HCT116 (cell line): ENCODE measurements at regions not wholly inside any gene's neighbourhood (a gene's known extent, or its start where the extent isn't known, plus 50 kb on each side); places are given as distances from the start of the nearest gene placed in this dataset.

Experiments used
- CEBPB ChIP-seq: IDR thresholded peaks from 2 replicates; pipeline ENCODE4 v1.6.1; 2012; ENCODE audit warnings: low read depth
- CTCF ChIP-seq, 3 experiments: fragments of 200-600 bp in 1 of 3; sonication (generic) in 1 of 3; IDR thresholded peaks in 2 of 3; conservative IDR thresholded peaks in 1 of 3; 2 replicates each; pipeline ENCODE4 v1.5.1; 2012 to 2017; ENCODE audit warnings: low read depth in 2 of 3, low read length in 2 of 3, antibody characterized with exemption in 1 of 3, borderline replicate concordance in 1 of 3, control low read depth in 1 of 3, mild to moderate bottlenecking in 1 of 3, mixed read lengths in 1 of 3, mixed run types in 1 of 3, moderate library complexity in 1 of 3; ENCODE audit not compliant: insufficient read depth in 1 of 3
- EZH2 ChIP-seq: fragments of 200-600 bp; sonication (generic); IDR thresholded peaks from 2 replicates; pipeline ENCODE4 v1.6.1; 2017; ENCODE audit warnings: antibody characterized with exemption, mixed run types
- MAX ChIP-seq: IDR thresholded peaks from 2 replicates; pipeline ENCODE4 v1.6.1; 2012
- POLR2A ChIP-seq: IDR thresholded peaks from 2 replicates; pipeline ENCODE4 v1.7.0; 2011; ENCODE audit warnings: borderline replicate concordance; ENCODE audit not compliant: insufficient read depth, insufficient read length; ENCODE audit errors: extremely low read depth
- POLR2AphosphoS5 ChIP-seq: IDR thresholded peaks from 2 replicates; pipeline ENCODE4 v1.6.1; 2011; ENCODE audit warnings: mild to moderate bottlenecking, low read depth, low read length, moderate library complexity
- REST ChIP-seq: IDR thresholded peaks from 2 replicates; pipeline ENCODE4 v1.6.1; 2012; ENCODE audit warnings: low read depth
- SIN3A ChIP-seq: IDR thresholded peaks from 2 replicates; pipeline ENCODE4 v1.6.1; 2012; ENCODE audit warnings: low read depth
- ZBTB33 ChIP-seq: IDR thresholded peaks from 2 replicates; pipeline ENCODE4 v1.6.1; 2011; ENCODE audit warnings: mild to moderate bottlenecking, low read length, moderate library complexity; ENCODE audit not compliant: insufficient replicate concordance; ENCODE audit errors: extremely low read depth
- ZNF274 ChIP-seq: fragments of 200-500 bp; sonication (Bioruptor generic); IDR thresholded peaks from 2 replicates; pipeline ENCODE4 v1.6.1; 2014; ENCODE audit warnings: mild to moderate bottlenecking, low read depth, low read length, inconsistent platforms

GRCh38 chr2:200244111-200244510, 62.4 kb upstream of the SPATS2L start:
- TF ChIP-seq ZBTB33 (no peak), POLR2AphosphoS5 (no peak), CTCF (IDR thresholded peaks at IDR 0.05 in 2 of 3, conservative IDR thresholded peaks at IDR 0.05 in 1 of 3; ENCODE audit: borderline replicate concordance in 1 of 3, insufficient read depth in 1 of 3, low read depth in 2 of 3, low read length in 2 of 3) (no peak), EZH2 (no peak), REST (no peak), POLR2A (no peak), MAX (no peak), CEBPB (no peak), ZNF274 (no peak), SIN3A (no peak)
